NCI-H2196 treated with DMSO at 0.1 percent for 48 hours (cell line): ENCODE measurements at regions not wholly inside any gene's neighbourhood (a gene's known extent, or its start where the extent isn't known, plus 50 kb on each side); places are given as distances from the start of the nearest gene placed in this dataset.
"Not testable (repeated sequence)": the region's sequence is repeated elsewhere in the genome, so short reads cannot be mapped to it uniquely, and the experiment has no call there.

ENCODE experiments used
- DNase-seq: peaks from one replicate; lab custom pipeline; 2025; ENCODE audit not compliant: unreplicated experiment; lab: John Stamatoyannopoulos, UW

GRCh38 chr11:44387825-44388224 lies 77.9 kb upstream of the ALX4 start:
- DNase-seq, result no peak

GRCh38 chr11:44388828-44389657 lies 79.1 kb upstream of the ALX4 start:
- no peak for DNase-seq

DNA sequence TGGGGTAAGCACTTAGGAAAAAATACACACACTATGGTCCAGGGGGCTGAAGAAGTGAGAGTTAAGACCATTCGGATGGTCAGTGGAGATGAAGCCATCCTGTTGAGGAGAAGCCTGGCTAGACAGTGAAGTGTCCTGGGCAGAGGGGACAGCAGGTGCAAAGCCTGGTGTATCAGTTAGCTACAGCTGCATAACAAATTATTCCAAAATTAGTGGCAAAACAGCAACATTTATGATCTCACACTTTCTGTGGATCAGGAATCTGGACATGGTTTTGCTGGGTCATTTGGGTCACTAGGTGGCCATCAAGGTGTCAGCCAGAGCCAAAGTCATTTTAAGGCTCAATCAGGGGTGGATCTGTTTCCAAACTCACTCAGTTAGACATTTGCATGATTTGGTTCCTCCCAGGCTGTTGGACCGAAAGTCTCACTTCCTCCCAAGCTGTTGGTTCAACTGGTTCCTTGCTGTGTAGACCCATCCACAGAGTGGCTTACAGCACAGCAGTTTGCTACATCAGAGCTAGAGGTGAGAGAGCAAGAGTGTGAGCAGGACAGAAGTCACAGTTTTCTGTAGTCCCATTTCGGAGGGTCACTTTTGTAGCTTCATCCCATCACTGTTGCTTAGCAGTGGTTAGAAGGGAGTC lies 80.1 kb upstream of the ALX4 start:
- no peak for DNase-seq

DNA sequence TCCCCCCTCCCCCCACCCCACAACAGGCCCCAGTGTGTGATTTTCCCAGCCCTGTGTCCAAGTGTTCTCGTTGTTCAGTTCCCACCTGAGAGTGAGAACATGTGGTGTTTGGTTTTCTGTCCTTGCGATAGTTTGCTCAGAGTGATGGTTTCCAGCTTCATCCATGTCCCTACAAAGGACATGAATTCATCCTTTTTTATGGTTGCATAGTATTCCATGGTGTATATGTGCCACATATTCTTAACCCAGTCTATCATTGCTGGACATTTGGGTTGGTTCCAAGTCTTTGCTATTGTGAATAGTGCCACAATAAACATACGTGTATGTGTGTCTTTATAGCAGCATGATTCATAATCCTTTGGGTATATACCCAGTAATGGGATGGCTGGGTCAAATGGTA lies 81.1 kb upstream of the ALX4 start:
- not testable (repeated sequence) for DNase-seq

DNA sequence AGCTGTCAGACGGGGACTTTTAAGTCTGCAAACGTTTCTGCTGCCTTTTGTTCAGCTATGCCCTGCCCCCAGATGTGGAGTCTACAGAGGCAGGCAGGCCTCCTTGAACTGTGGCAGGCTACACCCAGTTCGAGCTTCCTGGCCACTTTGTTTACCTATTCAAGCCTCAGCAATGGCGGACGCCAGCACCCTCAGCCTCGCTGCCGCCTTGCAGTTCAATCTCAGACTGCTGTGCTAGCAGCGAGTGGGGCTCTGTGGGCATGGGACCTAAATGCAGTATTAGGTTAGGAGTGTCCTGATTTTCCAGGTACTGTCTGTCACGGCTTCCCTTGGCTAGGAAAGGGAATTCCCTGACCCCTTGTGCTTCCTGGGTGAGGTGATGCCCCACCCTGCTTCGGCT lies 86.8 kb upstream of the ALX4 start:
- not testable (repeated sequence) for DNase-seq

DNA sequence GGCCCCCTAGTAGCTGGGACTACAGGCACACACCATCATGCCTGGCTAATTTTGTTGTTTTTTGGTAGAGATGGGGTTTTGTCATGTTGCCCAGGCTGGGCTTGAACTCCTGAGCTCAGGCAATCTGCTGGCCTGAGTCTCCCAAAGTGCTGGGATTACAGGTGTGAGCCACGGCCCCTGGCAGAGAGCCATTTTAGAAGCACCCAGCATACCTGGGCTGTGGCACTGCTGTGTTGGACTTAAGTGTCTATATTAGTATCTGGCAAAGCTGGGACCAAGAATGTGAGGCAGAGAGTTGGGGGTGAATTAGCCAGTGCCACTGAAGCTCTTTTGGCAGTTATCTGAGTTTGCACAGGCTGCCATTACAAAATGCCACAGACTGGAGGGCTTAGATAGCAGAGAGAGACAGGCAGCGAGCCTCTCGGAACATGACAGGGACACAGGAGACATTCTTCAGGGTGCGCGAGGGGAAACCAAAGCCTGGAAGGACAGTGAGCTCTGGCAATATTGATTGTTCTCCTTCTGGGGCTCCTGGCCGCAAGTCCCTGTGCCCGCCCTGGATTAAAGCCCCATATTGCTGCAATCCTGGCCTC lies 87.7 kb upstream of the ALX4 start:
- no peak for DNase-seq

GRCh38 chr11:44398266-44399030 lies 88.5 kb upstream of the ALX4 start:
- no peak for DNase-seq

- DNase-seq, result no peak
Observed at GRCh38 chr11:44399968-44400367, 90.0 kb upstream of the ALX4 start.

GRCh38 chr11:44400431-44400830 lies 90.5 kb upstream of the ALX4 start:
- DNase-seq, result no peak

DNA sequence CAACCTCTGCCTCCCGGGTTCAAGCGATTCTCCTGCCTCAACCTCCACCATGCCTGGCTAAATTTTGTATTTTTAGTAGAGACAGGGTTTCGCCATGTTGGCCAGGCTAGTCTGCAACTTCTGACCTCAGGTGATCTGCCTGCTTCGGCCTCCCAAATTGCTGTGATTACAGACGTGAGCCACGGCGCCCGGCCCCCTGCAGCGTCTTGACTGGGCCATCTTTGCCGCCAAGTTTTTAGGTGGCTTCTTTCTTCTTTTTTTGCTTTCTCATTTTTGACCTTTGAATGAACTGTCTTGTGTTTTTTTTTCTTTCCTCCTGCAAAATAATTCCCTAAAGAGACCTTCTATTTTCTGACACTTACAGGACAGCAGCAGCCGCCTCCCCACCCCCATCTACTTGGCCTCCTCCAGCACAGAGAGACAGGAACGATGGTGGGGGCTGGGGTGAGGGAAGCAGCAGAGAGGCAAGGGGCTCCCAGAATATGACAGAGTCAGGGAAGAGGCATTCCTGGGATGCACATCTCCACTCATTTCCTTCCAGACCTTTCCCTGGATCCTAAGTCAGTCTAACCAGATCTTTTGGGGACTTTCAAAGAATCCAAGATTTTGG lies 92.6 kb upstream of the ALX4 start:
- DNase-seq, result no peak

DNA sequence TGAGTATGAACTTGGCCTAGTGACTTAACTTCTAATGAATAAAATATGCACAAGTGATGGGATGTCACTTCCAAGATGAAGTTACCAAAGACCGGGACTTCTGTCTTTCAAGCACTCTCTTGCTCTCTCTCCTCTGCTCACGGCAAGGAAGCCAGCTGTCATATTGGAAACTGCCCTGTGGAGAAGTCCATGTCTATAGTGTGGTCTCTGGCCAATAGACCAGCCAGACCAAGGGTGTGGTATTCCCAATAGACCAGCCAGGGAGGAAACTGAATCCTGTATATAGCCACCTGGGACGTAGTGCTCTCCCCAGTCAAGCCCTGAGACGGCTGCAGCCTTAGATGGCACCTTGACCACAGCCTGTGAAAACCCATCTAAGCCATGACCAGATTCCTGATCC lies 93.2 kb upstream of the ALX4 start:
- no peak for DNase-seq

- no peak for DNase-seq
Observed at GRCh38 chr11:44403587-44404273, 93.8 kb upstream of the ALX4 start.

- no peak for DNase-seq
Observed at GRCh38 chr11:44404301-44404700, 94.4 kb upstream of the ALX4 start.

GRCh38 chr11:44404736-44405395 lies 94.9 kb upstream of the ALX4 start:
- no peak for DNase-seq

GRCh38 chr11:44407211-44407996 lies 97.5 kb upstream of the ALX4 start:
- no peak for DNase-seq

- DNase-seq, result no peak
Observed at GRCh38 chr11:44408141-44408540, 98.2 kb upstream of the ALX4 start.

- DNase-seq, result no peak
Observed at GRCh38 chr11:44408711-44409470, 99.0 kb upstream of the ALX4 start.

DNA sequence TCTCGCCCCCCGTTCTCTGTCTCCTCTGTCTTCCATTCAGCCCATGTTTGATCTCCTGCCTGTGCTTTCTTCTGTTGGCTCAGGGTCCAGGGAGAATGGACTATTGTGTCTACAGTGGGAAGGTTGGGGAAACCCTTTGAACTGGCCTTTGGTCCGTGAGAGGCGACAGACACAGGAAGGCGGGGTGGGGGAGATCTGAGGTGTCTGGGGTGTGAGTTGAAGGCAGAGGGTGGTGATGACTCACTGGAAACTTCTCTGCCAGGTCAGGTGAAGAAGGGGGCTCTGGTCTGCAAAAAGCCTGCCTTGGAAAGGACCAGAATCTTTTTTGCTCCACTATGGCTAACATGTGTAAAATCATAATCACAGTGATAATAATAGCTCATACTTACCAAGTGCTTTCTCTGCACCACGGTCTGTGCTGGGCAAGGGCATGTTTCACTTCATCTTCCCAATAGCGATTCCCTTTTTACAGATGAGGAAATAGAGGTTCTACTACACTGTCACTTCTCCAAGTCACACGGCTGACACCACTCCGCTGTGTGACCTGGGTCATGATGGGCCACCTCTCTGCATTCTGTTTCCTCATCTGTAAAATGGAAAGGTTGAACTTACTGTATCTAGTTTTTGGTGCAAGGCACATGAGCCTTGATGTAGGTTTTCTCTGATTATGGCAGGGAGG lies 99.8 kb upstream of the ALX4 start:
- DNase-seq, result no peak
